ENCODE measurements at regions not wholly inside any gene's neighbourhood (a gene's known extent, or its start where the extent isn't known, plus 50 kb on each side); places are given as distances from the start of the nearest gene placed in this dataset.

DNA sequence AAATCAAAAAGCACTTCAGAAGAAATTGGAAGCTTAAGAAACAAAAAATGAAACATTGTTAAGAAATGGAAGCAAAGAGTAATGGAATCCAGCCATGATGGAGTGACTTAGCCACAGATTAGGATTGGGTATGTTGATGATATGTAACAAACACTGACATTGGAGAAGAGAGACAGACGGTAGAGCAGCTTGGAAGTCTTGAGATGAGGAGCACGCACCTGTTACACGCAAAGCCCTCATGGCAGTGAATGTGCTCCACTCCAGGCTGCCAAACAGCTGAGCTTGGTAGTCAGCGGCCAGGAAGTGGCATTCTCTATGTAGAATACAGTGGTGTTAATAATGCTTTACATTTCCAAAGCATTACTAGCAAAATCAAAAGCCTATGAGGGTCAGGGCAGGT, 56.9 kb upstream of the GPRIN3 start:
- no peak for DNase-seq
- Histone ChIP-seq H3K27me3 (ENCODE audit: low read depth) (peaks cover 4% of the 10 kb centered on the region), H3K9me3 (replicated peaks) (peaks cover 9% of the 10 kb centered on the region), H3K27ac (replicated peaks) (no peak overlapping the region), H3K4me1 (no peaks in the 10 kb centered on the region), H3K36me3 (no peaks in the 10 kb centered on the region), H3K4me3 (no peak overlapping the region)
- intact Hi-C loops (cut with micrococcal nuclease), result no loop called here
- TF ChIP-seq, protein P1, sequence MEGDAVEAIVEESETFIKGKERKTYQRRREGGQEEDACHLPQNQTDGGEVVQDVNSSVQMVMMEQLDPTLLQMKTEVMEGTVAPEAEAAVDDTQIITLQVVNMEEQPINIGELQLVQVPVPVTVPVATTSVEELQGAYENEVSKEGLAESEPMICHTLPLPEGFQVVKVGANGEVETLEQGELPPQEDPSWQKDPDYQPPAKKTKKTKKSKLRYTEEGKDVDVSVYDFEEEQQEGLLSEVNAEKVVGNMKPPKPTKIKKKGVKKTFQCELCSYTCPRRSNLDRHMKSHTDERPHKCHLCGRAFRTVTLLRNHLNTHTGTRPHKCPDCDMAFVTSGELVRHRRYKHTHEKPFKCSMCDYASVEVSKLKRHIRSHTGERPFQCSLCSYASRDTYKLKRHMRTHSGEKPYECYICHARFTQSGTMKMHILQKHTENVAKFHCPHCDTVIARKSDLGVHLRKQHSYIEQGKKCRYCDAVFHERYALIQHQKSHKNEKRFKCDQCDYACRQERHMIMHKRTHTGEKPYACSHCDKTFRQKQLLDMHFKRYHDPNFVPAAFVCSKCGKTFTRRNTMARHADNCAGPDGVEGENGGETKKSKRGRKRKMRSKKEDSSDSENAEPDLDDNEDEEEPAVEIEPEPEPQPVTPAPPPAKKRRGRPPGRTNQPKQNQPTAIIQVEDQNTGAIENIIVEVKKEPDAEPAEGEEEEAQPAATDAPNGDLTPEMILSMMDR (IDR thresholded peaks at IDR 0.05; ENCODE audit: borderline replicate concordance), result no peak

DNA sequence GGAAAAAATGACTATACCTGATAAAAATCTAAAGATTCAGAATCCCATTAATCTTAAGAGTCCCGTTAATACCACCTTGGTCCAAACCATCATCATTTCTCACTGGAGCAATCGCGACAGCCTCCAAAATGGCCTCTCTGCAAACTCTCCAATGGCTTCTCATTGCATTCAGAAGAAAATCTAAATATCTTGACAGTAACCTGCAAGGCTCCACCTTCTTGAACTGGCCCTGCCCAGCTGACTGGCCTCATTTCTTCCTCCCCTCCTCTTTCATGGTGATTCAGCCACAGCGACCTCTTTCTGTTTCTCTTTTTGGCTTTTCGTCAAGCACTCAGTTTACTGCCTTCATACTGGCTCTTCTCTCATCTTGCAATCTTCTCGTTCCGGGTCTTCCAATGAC, 56.2 kb upstream of the GPRIN3 start:
- Histone ChIP-seq H3K36me3 (no peaks in the 10 kb centered on the region), H3K27me3 (ENCODE audit: low read depth) (peaks cover 4% of the 10 kb centered on the region), H3K4me1 (no peaks in the 10 kb centered on the region), H3K9me3 (replicated peaks) (peaks cover 9% of the 10 kb centered on the region), H3K4me3 (no peak overlapping the region), H3K27ac (replicated peaks) (no peak overlapping the region)
- no peak for DNase-seq
- TF ChIP-seq, protein P1 (IDR thresholded peaks at IDR 0.05; ENCODE audit: borderline replicate concordance), result no peak
- intact Hi-C loops (cut with micrococcal nuclease), result no loop called here

DNA sequence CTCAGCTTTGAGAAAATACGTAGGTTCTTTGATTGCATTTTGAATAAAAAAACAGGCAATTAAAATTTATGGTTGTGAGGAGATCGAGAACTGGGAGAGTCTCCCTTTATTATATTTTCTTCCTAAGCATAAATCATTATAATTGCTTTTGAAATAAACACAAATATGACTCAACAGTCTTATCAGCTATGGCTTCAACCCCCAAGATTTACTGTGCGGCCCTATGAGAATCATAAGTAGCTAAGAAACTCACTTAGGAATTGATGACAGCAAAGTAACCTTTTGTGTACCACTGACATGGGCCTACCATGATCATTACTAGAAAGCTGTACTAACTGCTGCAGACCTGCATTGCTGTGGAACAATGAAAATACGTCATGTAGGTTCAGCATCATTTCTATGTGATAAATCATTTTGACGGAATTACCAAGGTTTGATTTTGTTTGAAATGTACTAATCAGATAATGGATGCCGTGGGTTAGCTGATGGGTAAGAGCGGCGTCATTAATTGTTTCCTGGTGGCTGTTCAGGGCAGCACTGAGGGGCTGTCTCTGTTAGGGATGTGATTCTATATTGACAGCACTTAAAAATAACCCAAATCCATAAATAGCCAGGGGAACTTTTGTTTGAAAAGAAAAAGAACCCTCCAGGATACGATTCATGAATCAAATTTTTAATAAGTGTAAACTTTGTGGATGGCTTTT, 51.5 kb upstream of the GPRIN3 start:
- no peak overlapping the region for H3K27ac ChIP-seq (replicated peaks)
- TF ChIP-seq, protein P1 (IDR thresholded peaks at IDR 0.05; ENCODE audit: borderline replicate concordance), result no peak
- no peaks in the 10 kb centered on the region for H3K4me1 ChIP-seq
- H3K4me3 ChIP-seq, result no peak overlapping the region
- H3K9me3 ChIP-seq (replicated peaks), result no peaks in the 10 kb centered on the region
- no peaks in the 10 kb centered on the region for H3K36me3 ChIP-seq
- H3K27me3 ChIP-seq (ENCODE audit: low read depth), result peaks cover 4% of the 10 kb centered on the region
- no peak for DNase-seq
- intact Hi-C loops (cut with micrococcal nuclease), result no loop called here

DNA sequence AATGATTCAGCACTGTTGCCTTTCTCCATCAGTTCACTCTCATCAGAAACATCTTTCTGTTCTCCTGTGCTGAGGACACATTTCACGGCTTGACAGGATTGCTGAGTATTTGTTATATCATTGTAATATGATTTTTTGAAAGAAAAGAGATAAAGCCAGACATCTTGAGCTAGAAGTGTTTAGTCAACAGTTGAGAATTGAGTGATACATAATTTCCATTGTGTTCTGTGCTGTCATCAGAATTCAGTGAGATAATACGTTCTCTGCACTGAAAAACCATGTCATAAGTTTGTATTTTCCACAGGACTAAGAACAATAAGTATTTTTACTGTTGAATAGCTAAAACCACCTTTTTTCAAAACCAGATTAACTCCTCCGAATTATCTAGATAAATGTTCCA, 50.2 kb upstream of the GPRIN3 start:
- no peaks in the 10 kb centered on the region for H3K27me3 ChIP-seq (ENCODE audit: low read depth)
- no peaks in the 10 kb centered on the region for H3K4me1 ChIP-seq
- no peak for DNase-seq
- no peak overlapping the region for H3K27ac ChIP-seq (replicated peaks)
- no peaks in the 10 kb centered on the region for H3K9me3 ChIP-seq (replicated peaks)
- TF ChIP-seq, protein P1 (IDR thresholded peaks at IDR 0.05; ENCODE audit: borderline replicate concordance), result no peak
- intact Hi-C loops (cut with micrococcal nuclease), result no loop called here
- H3K36me3 ChIP-seq, result no peaks in the 10 kb centered on the region
- H3K4me3 ChIP-seq, result no peak overlapping the region

All from left ventricle myocardium inferior (tissue), 1 donor.